EL (cell line): ENCODE measurements at regions not wholly inside any gene's neighbourhood (a gene's known extent, or its start where the extent isn't known, plus 50 kb on each side); places are given as distances from the start of the nearest gene placed in this dataset.
"Not testable (repeated sequence)": the region's sequence is repeated elsewhere in the genome, so short reads cannot be mapped to it uniquely, and the experiment has no call there.

Experiments
- DNase-seq: peaks from one replicate; pipeline ENCODE4 v3.0.0-alpha.2; 2016

GRCh38 chr4:104326991-104327694 is 167.6 kb downstream of the CXXC4 start:
- not testable (repeated sequence) for DNase-seq

- no peak for DNase-seq
Observed at GRCh38 chr4:104302731-104303130, 192.0 kb downstream of the CXXC4 start.

DNA sequence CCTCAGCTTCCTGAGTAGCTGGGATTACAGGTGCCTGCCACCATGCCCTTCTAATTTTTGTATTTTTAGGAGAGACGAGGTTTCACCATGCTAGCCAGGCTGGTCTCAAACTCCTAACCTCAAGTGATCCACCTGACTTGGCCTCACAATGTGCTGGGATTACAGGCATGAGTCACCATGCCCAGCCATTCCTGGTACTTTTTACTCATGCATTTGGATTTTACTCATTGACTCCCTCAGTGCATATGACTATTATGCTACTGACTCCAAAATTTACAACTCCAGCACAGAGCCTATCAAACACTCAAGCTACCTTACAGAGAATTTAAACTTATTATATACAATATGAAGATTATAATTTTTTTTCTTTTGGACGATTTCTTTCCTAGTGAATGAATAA is 199.9 kb downstream of the CXXC4 start:
- no peak for DNase-seq

DNA sequence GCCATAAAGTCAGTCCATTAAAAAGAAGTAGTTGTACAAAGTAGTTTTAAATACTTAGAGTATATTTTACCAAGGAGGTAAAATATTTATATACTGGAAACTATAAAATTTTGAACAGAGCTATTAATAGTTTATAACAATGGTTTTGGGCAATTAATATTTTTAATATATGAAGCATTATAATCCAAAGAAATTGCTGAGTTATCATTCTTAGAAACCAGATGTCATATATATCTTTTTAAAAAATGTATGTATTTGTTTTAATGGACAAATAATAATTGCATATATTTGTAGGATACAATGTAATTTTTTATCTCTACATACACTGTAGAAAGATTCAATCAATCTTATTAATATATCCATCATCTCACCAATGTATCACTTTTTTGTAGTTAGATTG is 207.8 kb downstream of the CXXC4 start:
- no peak for DNase-seq

DNA sequence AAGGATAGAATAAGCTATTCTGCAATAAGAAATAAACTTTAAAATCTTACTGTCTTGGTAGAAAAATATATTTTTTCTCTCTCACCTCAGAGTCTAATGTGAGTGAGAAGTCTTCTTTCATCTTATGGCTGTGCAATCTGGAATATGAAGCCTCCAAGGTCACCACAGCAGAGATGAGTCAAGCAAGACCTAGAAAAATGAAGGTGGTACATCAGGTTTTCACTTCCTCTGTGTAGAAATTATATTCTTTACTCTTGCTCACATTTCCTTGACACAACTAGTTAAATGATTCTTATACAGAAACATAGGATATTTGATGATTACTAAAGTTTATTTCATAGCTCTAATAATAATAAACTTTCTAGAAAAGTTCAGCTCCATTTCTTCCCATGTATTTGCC is 211.4 kb downstream of the CXXC4 start:
- DNase-seq = no peak

GRCh38 chr4:104279744-104280143 is 214.9 kb downstream of the CXXC4 start:
- DNase-seq = no peak

- DNase-seq = no peak
Observed at GRCh38 chr4:104272966-104273365, 221.7 kb downstream of the CXXC4 start.

DNA sequence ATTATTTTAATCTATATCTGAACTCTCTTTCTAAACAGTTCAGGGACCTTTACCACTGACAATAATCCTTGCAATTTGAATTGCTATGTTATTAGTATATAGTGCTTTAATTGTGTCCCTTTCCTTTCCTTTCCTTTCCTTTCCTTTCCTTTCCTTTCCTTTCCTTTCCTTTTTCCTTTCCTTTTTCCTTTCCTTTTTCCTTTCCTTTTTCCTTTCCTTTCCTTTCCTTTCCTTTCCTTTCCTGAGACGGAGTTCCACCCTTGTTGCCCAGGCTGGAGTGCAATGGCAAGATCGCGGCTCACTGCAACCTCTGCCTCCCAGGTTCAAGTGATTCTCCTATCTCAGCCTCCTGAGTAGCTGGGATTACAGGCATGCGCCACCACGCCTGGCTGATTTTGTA is 225.1 kb downstream of the CXXC4 start:
- not testable (repeated sequence) for DNase-seq

GRCh38 chr4:104263100-104263499 is 231.6 kb downstream of the CXXC4 start:
- DNase-seq = no peak

DNA sequence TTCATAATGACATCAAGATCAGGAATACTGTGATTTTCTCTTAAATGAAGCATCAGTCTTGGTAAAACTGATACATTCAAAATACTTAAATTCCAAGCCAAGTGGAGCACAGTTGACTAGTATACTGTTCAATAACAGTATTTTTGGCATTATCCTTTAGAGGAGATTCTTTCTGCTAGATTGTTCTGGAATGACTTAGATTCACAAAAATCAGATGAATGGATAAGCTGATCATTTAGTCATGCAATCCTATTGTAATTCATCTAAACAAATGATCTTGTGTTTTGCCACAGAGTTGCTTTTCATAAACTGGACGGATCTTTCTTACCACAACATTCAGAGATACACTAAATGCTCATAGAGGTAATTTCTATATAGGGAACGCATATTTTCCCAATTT is 232.0 kb downstream of the CXXC4 start:
- no peak for DNase-seq

GRCh38 chr4:104248726-104249125 is 246.0 kb downstream of the CXXC4 start:
- no peak for DNase-seq

- DNase-seq = no peak
Observed at GRCh38 chr4:104235967-104236366, 258.7 kb downstream of the CXXC4 start.

DNA sequence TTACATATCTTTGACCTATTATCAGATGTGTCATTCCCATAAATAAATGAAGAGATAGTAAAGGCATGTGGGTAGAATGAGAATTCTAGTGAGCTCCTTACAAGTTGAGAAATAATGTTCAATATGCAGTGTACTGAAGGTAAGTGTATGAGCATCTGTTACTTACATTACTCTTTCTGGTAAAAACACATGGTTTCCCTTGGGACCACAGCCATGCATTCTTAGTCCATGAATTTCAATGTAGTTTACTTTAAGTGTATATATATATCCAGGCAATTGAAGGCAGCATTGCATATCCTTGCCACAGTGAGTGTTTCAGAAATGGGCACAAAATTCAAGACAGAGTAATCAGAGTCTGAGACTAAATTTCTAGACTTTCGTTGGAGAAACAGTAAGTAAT is 277.2 kb downstream of the CXXC4 start:
- no peak for DNase-seq

GRCh38 chr4:104211657-104212056 is 283.0 kb downstream of the CXXC4 start:
- no peak for DNase-seq

GRCh38 chr4:104210420-104210819 is 284.3 kb downstream of the CXXC4 start:
- DNase-seq = no peak

- no peak for DNase-seq
Observed at GRCh38 chr4:104206784-104207183, 287.9 kb downstream of the CXXC4 start.

- DNase-seq = no peak
Observed at GRCh38 chr4:104205116-104205515, 289.6 kb downstream of the CXXC4 start.

GRCh38 chr4:104188301-104188700 is 306.4 kb downstream of the CXXC4 start:
- DNase-seq = no peak

GRCh38 chr4:104169437-104169836 is 325.3 kb downstream of the CXXC4 start:
- DNase-seq = no peak

DNA sequence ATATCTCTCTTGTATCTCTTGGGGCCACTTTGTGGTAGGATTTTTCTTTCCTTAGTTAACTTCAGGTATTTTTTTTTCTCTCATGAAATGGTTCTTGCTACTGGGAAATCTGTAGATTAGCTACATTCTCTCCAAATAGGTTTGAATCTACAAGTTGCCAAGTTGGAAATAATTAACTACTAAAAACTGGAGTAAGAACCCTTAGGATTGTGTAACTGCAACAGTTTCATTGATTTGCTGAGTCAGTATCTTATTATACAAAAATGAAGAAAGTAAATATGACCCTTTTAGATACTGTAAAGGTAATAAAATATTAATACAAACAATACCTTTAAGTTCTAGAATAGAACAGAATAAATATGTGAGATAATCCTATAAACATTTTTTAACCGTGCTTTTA is 327.9 kb downstream of the CXXC4 start:
- DNase-seq = no peak

DNA sequence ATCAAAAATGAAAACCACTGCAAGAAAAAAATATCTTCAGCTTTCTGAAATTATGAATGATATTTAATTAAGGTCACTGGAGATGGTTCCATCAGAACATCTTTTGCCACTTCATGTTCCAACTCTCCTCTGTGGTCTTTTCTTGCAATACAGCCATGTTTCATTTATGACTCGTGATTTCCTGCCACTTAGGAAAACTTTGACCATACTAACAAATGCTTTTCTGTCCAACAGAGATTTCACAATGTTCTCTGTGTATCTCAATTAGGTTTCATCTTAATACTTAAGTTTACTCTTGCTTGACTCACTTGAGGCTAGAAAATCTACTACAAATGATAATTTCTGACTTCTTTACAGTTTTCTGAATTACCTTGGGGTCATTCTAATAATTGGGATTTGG is 330.9 kb downstream of the CXXC4 start:
- no peak for DNase-seq

- no peak for DNase-seq
Observed at GRCh38 chr4:104146048-104146447, 348.6 kb downstream of the CXXC4 start.

GRCh38 chr4:104138116-104138515 is 356.6 kb downstream of the CXXC4 start:
- DNase-seq = no peak

DNA sequence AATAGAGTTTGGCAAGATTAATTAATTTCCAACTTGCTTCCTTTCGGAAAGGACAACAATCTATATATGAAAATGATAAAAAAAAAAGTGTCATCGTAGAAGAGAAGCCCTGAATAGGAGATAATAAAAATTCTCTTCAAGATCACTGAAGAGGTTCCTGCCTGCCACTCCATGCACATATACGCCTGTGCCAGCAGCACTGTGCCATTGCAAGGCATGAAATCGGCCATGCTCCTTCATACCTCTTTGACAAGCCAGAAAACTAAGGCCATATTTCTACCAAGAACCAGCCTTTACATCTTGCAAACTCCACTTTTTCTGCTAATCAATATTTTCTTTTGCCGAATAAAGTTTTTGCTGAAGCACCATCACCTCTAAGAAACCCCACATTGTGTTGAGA is 365.5 kb downstream of the CXXC4 start:
- DNase-seq = no peak

- DNase-seq = no peak
Observed at GRCh38 chr4:104128850-104129213, 365.9 kb downstream of the CXXC4 start.
